Uterus (tissue), 3 donors: ENCODE measurements at regions not wholly inside any gene's neighbourhood (a gene's known extent, or its start where the extent isn't known, plus 50 kb on each side); places are given as distances from the start of the nearest gene placed in this dataset.

ENCODE experiments used
- DNase-seq, 2 donors: peaks; one replicate each; pipeline ENCODE4 v3.0.0-alpha.2; 2019 to 2020
- H3K27ac ChIP-seq, 2 donors: fragments of 200-600 bp; sonication (generic); 1 replicate in 1 of 2; 2 replicates in 1 of 2; pipeline ENCODE4 v1.5.1; 2016 to 2018
- H3K27me3 ChIP-seq, 2 donors: fragments of 200-600 bp; sonication (generic); one replicate each; pipeline ENCODE4 v1.5.1; 2018 to 2019; ENCODE audit warnings: control low read depth in 1 of 2
- H3K36me3 ChIP-seq, 2 donors: fragments of 200-600 bp; sonication (generic); one replicate each; pipeline ENCODE4 v1.5.1; 2019; ENCODE audit warnings: control low read depth in 1 of 2
- H3K4me1 ChIP-seq, 2 donors: fragments of 200-600 bp; sonication (generic); one replicate each; pipeline ENCODE4 v1.5.1; 2018 to 2019; ENCODE audit warnings: control low read depth in 1 of 2
- H3K4me3 ChIP-seq, 2 donors: fragments of 200-600 bp; sonication (generic); 1 replicate in 1 of 2; 2 replicates in 1 of 2; pipeline ENCODE4 v1.5.1; 2018 to 2019; ENCODE audit warnings: mild to moderate bottlenecking in 1 of 2
- H3K9me3 ChIP-seq, 2 donors: fragments of 200-600 bp; sonication (generic); one replicate each; pipeline ENCODE4 v1.5.1; 2019; ENCODE audit warnings: control low read depth in 1 of 2
- CTCF ChIP-seq, 4 experiments: fragments of 200-600 bp in 2 of 4; fragments of 450-650 bp in 2 of 4; sonication (generic) in 2 of 4; IDR thresholded peaks; one replicate each; pipeline ENCODE4 v1.5.1; 2016 to 2019; ENCODE audit warnings: antibody characterized with exemption in 4 of 4, mild to moderate bottlenecking in 2 of 4, moderate library complexity in 1 of 4
- POLR2A ChIP-seq, 2 donors: fragments of 450-650 bp; IDR thresholded peaks; one replicate each; pipeline ENCODE4 v1.6.1; 2016; ENCODE audit warnings: antibody characterized with exemption in 2 of 2, mild to moderate bottlenecking in 1 of 2, moderate library complexity in 1 of 2
- intact Hi-C: fragments of 100-400 bp; cut with DNase I; formaldehyde crosslinking; loops from one replicate; pipeline ENCODE4 v1.15.1; 2023; ENCODE audit warnings: low total_unique reads
- donor health status: DM: yes; HTN: yes; CAD: no.

GRCh38 chr10:36578306-36578705 is 547.1 kb upstream of the ANKRD30A start:
- Histone ChIP-seq H3K36me3 (no peaks in the 10 kb centered on the region), H3K4me3 (no peak overlapping the region), H3K9me3 (no peaks in the 10 kb centered on the region), H3K27ac (no peak overlapping the region), H3K4me1 (no peaks in the 10 kb centered on the region), H3K27me3 (no peaks in the 10 kb centered on the region)
- no peak for DNase-seq
- no peak for TF ChIP-seq CTCF (IDR thresholded peaks at IDR 0.05)
- TF ChIP-seq POLR2A (IDR thresholded peaks at IDR 0.05), result no peak
- intact Hi-C loops, result no loop called here

- Histone ChIP-seq H3K4me1 (no peaks in the 10 kb centered on the region), H3K9me3 (no peaks in the 10 kb centered on the region), H3K27ac (no peak overlapping the region), H3K36me3 (no peaks in the 10 kb centered on the region), H3K4me3 (no peak overlapping the region), H3K27me3 (no peaks in the 10 kb centered on the region)
- intact Hi-C loops, result no loop called here
- TF ChIP-seq CTCF (IDR thresholded peaks at IDR 0.05) (no peak), POLR2A (IDR thresholded peaks at IDR 0.05) (no peak)
- no peak for DNase-seq
Observed at GRCh38 chr10:36577126-36577525, 548.3 kb upstream of the ANKRD30A start.

GRCh38 chr10:36574207-36574606 is 551.2 kb upstream of the ANKRD30A start:
- H3K27ac ChIP-seq, result no peak overlapping the region
- H3K27me3 ChIP-seq, result no peaks in the 10 kb centered on the region
- no peak overlapping the region for H3K4me3 ChIP-seq
- H3K9me3 ChIP-seq, result no peaks in the 10 kb centered on the region
- no peaks in the 10 kb centered on the region for H3K4me1 ChIP-seq
- intact Hi-C loops, result no loop called here
- DNase-seq, result no peak
- TF ChIP-seq CTCF (IDR thresholded peaks at IDR 0.05), result no peak
- no peak for TF ChIP-seq POLR2A (IDR thresholded peaks at IDR 0.05)
- H3K36me3 ChIP-seq, result no peaks in the 10 kb centered on the region

GRCh38 chr10:36573246-36573645 is 552.2 kb upstream of the ANKRD30A start:
- Histone ChIP-seq H3K4me1 (no peaks in the 10 kb centered on the region), H3K27me3 (no peaks in the 10 kb centered on the region), H3K9me3 (no peaks in the 10 kb centered on the region), H3K36me3 (no peaks in the 10 kb centered on the region), H3K27ac (no peak overlapping the region), H3K4me3 (no peak overlapping the region)
- intact Hi-C loops, result no loop called here
- no peak for DNase-seq
- TF ChIP-seq CTCF (IDR thresholded peaks at IDR 0.05) (no peak), POLR2A (IDR thresholded peaks at IDR 0.05) (no peak)

GRCh38 chr10:36564433-36564832 is 561.0 kb upstream of the ANKRD30A start:
- Histone ChIP-seq H3K36me3 (no peaks in the 10 kb centered on the region), H3K9me3 (no peaks in the 10 kb centered on the region), H3K4me3 (no peak overlapping the region), H3K4me1 (no peaks in the 10 kb centered on the region), H3K27ac (no peak overlapping the region), H3K27me3 (no peaks in the 10 kb centered on the region)
- DNase-seq, result no peak
- intact Hi-C loops, result no loop called here
- TF ChIP-seq POLR2A (IDR thresholded peaks at IDR 0.05), result no peak
- no peak for TF ChIP-seq CTCF (IDR thresholded peaks at IDR 0.05)
